ENCODE measurements at regions not wholly inside any gene's neighbourhood (a gene's known extent, or its start where the extent isn't known, plus 50 kb on each side); places are given as distances from the start of the nearest gene placed in this dataset.

DNA sequence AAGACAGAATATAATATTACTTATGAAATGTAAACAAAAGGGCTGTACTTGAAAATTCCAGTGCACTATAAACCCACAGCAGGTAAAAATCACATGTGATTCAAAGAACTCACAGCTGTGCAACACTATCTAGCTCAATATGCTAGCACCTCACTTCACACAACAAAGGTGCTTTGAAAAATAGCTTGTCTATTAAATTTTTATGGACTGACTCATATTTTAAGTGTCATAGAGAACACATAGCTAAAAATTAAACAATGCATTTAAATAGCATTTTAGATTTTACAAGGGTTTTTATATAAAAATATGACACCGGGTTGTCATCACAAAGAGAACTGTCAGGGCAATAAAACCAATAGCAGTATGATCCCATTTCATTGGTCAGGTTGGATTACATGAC is 1390.5 kb upstream of the TENM4 start:
- no peak for ATAC-seq
- Mint-ChIP-seq H3K36me3 (ENCODE audit: insufficient read depth) (no peaks in the 10 kb centered on the region), H3K27me3 (ENCODE audit: low read depth) (no peaks in the 10 kb centered on the region), H3K9me3 (peaks cover 8% of the 10 kb centered on the region), H3K4me1 (ENCODE audit: low read depth) (no peaks in the 10 kb centered on the region), H3K4me3 (no peak overlapping the region)
- no peak for DNase-seq

DNA sequence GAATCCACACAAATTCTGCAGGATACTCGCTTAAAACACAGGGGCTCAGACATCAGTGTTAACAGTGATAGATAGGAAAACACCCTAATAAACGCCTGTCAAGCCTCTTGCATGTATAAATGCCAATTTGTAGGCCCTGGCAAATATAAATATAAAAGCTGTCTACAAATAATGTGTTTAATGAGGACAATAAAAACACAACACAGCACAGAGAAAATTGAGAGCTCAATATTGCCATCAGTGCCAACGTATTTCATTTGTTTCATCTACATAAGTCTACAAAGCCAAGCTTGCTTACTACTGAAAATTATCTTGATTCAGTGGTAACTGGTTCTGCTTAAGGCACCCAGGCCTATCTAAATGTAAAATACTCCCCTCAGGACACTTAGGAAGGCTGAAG is 1387.0 kb upstream of the TENM4 start:
- H3K4me3 Mint-ChIP-seq, result no peak overlapping the region
- no peaks in the 10 kb centered on the region for H3K4me1 Mint-ChIP-seq (ENCODE audit: low read depth)
- no peaks in the 10 kb centered on the region for H3K36me3 Mint-ChIP-seq (ENCODE audit: insufficient read depth)
- DNase-seq (no peak), ATAC-seq (no peak)
- no peaks in the 10 kb centered on the region for H3K9me3 Mint-ChIP-seq
- H3K27me3 Mint-ChIP-seq (ENCODE audit: low read depth), result no peaks in the 10 kb centered on the region

DNA sequence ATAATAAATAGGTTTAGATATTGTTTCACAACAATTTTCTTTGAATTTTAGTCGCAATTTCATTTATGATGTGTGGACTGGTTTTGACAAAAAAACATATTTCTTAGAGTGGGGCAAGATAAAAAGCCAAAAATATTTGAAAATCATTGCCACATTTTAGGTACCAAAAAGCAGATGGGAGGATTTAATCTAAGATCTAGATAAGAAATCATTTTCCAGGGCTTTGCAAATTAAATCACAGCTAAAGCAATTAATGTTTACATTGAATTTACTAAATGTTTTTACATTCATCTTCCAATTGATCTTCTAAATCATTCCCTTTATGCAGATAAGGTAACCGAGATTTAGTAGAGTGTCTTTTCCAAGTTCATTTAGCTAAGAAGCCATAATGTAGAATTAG is 1386.0 kb upstream of the TENM4 start:
- ATAC-seq (no peak), DNase-seq (no peak)
- H3K4me1 Mint-ChIP-seq (ENCODE audit: low read depth), result no peaks in the 10 kb centered on the region
- H3K9me3 Mint-ChIP-seq, result no peaks in the 10 kb centered on the region
- no peaks in the 10 kb centered on the region for H3K36me3 Mint-ChIP-seq (ENCODE audit: insufficient read depth)
- no peak overlapping the region for H3K4me3 Mint-ChIP-seq
- no peaks in the 10 kb centered on the region for H3K27me3 Mint-ChIP-seq (ENCODE audit: low read depth)

DNA sequence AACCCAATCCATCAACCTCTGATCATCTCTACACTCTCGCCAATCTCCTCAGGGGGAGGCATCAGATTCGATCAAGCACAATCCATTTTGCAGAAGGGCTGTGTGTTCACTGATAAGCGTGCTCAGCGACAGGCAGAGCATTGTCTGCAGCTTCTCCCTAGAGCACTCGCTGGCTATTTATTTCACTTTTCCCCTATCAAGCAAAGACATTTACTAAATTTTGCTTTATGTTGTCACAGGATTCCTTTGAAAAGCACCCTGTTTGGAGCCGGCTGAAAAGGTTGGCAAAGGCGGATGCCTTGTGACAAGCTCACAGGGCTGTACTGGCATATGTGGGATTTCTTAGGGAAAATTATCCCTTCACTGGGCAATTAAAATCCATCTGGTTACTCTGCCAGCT is 1381.5 kb upstream of the TENM4 start:
- DNase-seq, result no peak
- Mint-ChIP-seq H3K9me3 (no peaks in the 10 kb centered on the region), H3K27me3 (ENCODE audit: low read depth) (no peaks in the 10 kb centered on the region), H3K4me1 (ENCODE audit: low read depth) (no peaks in the 10 kb centered on the region), H3K4me3 (no peak overlapping the region), H3K36me3 (ENCODE audit: insufficient read depth) (no peaks in the 10 kb centered on the region)
- no peak for ATAC-seq

DNA sequence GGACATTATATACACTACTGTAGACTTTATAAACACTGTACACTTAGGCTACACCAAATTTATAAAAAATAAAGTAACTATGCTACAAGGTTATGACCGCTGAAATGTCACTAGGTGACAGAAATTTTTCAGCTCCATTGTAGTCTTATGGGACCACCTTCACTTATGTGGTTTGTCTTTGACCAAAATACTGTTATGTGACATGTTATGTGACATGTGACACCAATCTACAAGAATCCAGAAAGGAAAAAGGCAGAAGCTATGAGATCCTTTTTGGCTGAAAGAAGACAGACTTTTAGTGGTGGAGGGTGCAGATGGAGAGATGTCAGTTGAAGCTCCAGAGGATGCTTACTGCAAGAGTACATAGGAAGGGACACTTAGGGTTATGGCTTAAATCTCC is 1378.4 kb upstream of the TENM4 start:
- H3K4me3 Mint-ChIP-seq, result no peak overlapping the region
- no peaks in the 10 kb centered on the region for H3K4me1 Mint-ChIP-seq (ENCODE audit: low read depth)
- peaks cover 6% of the 10 kb centered on the region for H3K9me3 Mint-ChIP-seq
- no peaks in the 10 kb centered on the region for H3K36me3 Mint-ChIP-seq (ENCODE audit: insufficient read depth)
- no peaks in the 10 kb centered on the region for H3K27me3 Mint-ChIP-seq (ENCODE audit: low read depth)
- ATAC-seq (no peak), DNase-seq (no peak)

DNA sequence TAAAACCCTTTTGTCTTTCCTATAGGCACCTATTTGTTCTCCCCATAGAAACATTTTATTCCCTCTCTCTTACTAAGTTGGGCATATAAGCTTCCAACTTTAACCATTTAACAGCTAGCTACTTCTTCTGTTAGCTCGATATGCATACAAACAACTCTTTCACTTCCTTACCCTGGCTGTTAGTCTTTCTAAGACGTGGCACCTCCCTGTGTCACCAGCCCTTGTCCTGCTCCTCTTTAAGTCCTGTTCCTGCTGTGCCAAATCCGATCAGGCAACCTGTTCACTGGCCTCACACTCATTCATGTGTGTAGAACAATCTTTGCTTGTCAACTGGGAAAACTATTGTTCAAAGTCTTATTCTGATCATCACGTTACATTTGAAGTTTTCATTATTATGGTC is 1376.1 kb upstream of the TENM4 start:
- Mint-ChIP-seq H3K36me3 (ENCODE audit: insufficient read depth) (no peaks in the 10 kb centered on the region), H3K4me3 (no peak overlapping the region), H3K4me1 (ENCODE audit: low read depth) (no peaks in the 10 kb centered on the region), H3K27me3 (ENCODE audit: low read depth) (no peaks in the 10 kb centered on the region), H3K9me3 (peaks cover 14% of the 10 kb centered on the region)
- DNase-seq, result no peak
- no peak for ATAC-seq

DNA sequence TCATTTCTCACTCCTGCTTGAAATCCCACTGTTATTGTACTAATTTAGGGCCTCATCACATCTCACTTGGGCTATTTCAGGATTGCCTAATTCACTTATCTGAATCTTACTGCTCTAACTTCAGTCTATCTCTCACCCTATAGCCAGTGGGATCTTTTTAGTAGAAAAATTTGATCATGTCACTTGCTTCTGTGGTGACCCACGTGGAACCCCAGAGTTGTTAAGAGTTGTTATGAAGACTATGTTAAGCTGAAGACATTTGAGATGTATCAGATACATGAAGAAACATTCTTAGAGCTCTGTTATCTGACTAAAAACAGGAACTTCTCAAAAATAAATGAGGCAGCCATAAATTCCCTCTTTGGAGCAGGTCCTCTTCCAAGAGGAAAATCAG is 1375.6 kb upstream of the TENM4 start:
- Mint-ChIP-seq H3K4me3 (no peak overlapping the region), H3K4me1 (ENCODE audit: low read depth) (no peaks in the 10 kb centered on the region), H3K27me3 (ENCODE audit: low read depth) (no peaks in the 10 kb centered on the region), H3K36me3 (ENCODE audit: insufficient read depth) (no peaks in the 10 kb centered on the region), H3K9me3 (peaks cover 14% of the 10 kb centered on the region)
- no peak for ATAC-seq
- no peak for DNase-seq

DNA sequence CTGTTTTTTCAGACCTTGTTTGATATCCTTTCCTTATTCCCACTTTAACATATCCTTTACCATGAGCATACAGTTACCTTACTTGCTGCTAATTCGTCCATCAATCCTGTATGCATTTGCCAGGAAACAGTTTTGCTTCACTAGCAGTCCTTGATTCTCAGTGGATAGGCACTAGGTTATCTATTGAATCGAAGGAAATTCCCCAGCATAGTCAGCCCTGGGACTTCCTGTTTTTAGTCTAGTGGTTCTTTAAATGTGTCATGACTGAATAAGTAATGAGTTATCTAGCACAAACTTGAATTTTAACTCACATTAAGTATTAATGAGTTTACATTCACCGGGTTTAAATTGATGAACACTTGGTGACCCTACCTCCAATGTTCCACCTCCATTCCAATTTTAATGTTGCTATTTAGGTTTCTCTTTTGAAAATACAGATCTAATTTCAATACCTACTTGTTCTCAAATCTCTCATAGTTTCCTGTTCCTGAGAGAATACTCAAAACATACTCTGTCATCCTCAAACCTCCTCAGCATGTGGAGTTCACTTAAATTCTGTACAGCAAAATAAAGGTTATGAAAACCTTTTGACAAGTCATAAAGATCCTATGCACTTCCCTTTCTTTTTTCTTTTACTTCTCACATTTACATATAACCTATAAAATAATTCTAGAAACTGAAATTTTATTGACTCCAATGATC is 1375.1 kb upstream of the TENM4 start:
- Mint-ChIP-seq H3K4me1 (ENCODE audit: low read depth) (no peaks in the 10 kb centered on the region), H3K9me3 (peaks cover 17% of the 10 kb centered on the region), H3K4me3 (no peak overlapping the region), H3K36me3 (ENCODE audit: insufficient read depth) (no peaks in the 10 kb centered on the region), H3K27me3 (ENCODE audit: low read depth) (no peaks in the 10 kb centered on the region)
- ATAC-seq, result no peak
- no peak for DNase-seq

DNA sequence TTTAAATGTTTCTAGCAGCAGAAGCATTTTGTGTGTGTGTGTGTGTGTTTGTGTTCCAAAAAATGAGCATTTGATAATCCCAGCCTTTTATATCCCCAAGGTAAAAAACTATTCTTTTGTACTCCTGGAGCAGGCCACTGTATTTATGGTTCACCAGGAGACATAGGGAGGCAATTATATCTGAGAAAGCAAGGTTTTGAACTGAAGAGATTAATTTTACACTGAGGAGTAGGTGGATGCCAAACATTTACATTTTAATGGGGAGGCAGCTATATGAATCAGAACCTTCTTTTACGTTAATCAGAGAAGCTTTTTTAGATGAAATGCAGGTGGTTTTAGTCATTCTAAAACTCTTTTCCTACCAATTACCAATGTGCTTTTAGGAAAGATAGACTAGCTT is 1374.0 kb upstream of the TENM4 start:
- H3K9me3 Mint-ChIP-seq, result peaks cover 17% of the 10 kb centered on the region
- H3K27me3 Mint-ChIP-seq (ENCODE audit: low read depth), result no peaks in the 10 kb centered on the region
- no peaks in the 10 kb centered on the region for H3K36me3 Mint-ChIP-seq (ENCODE audit: insufficient read depth)
- no peak overlapping the region for H3K4me3 Mint-ChIP-seq
- no peaks in the 10 kb centered on the region for H3K4me1 Mint-ChIP-seq (ENCODE audit: low read depth)
- no peak for ATAC-seq
- DNase-seq, result no peak

DNA sequence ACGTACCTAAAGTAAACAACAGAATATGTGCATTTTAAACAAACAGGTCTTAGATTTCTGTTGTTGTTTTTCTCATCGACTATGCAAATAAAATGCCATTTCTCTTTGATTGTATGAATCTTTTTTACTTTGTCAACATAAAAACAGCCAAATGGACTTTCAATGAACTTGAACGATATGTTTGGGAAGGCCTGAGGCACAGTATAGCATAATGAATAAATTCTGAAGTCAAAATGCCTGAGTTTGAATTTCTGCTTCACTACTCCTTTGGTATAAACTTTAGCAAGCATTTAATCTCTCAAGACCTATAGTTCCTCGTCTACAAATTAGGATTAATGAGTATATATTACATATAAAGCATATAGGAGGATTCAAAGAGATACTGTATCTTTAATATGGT is 1369.9 kb upstream of the TENM4 start:
- H3K4me3 Mint-ChIP-seq, result no peak overlapping the region
- H3K27me3 Mint-ChIP-seq (ENCODE audit: low read depth), result no peaks in the 10 kb centered on the region
- ATAC-seq, result no peak
- DNase-seq, result no peak
- peaks cover 11% of the 10 kb centered on the region for H3K9me3 Mint-ChIP-seq
- no peaks in the 10 kb centered on the region for H3K36me3 Mint-ChIP-seq (ENCODE audit: insufficient read depth)
- H3K4me1 Mint-ChIP-seq (ENCODE audit: low read depth), result no peaks in the 10 kb centered on the region

DNA sequence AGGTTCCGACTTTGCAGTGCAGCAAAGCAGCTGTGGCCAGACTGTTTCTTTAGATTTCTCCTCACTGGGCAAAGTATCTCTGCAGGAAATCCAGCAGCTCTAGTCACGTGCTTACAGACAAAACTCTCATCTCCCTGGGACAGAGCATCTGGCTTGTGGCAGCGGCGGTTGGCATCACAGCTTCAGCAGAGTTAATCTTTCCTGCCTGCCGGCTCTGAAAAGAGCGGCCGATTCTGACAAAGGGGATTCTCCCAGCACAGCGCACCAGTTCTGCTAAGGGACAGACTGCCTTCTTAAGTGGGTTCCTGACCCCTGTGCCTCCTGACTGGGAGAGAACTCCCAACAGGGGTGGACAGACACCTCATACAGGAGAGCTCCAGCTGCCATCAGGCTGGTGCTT is 1357.3 kb upstream of the TENM4 start:
- no peaks in the 10 kb centered on the region for H3K4me1 Mint-ChIP-seq (ENCODE audit: low read depth)
- no peaks in the 10 kb centered on the region for H3K27me3 Mint-ChIP-seq (ENCODE audit: low read depth)
- ATAC-seq (no peak), DNase-seq (no peak)
- no peaks in the 10 kb centered on the region for H3K36me3 Mint-ChIP-seq (ENCODE audit: insufficient read depth)
- no peak overlapping the region for H3K4me3 Mint-ChIP-seq
- peaks cover 23% of the 10 kb centered on the region for H3K9me3 Mint-ChIP-seq

DNA sequence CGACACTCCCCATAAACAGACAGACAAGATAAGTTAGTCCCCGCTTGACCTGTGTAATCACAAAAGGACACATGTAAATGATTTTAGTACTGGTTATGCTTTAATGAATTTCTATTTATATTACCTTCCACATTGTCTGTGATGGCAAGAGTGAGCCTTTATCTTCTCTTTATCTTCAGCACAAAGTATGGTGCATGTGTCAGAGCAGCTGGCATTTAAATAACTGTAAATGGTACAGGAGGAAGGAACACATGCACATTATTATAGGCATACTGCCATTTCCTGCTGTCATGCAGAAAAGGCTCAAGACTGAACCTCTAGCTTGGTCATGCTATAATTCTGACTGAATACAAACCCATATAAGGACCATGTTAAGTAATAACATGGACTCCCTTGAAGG is 1342.7 kb upstream of the TENM4 start:
- ATAC-seq (no peak), DNase-seq (no peak)
- Mint-ChIP-seq H3K9me3 (peaks cover 25% of the 10 kb centered on the region), H3K36me3 (ENCODE audit: insufficient read depth) (no peaks in the 10 kb centered on the region), H3K4me1 (ENCODE audit: low read depth) (no peaks in the 10 kb centered on the region), H3K4me3 (no peak overlapping the region), H3K27me3 (ENCODE audit: low read depth) (no peaks in the 10 kb centered on the region)

DNA sequence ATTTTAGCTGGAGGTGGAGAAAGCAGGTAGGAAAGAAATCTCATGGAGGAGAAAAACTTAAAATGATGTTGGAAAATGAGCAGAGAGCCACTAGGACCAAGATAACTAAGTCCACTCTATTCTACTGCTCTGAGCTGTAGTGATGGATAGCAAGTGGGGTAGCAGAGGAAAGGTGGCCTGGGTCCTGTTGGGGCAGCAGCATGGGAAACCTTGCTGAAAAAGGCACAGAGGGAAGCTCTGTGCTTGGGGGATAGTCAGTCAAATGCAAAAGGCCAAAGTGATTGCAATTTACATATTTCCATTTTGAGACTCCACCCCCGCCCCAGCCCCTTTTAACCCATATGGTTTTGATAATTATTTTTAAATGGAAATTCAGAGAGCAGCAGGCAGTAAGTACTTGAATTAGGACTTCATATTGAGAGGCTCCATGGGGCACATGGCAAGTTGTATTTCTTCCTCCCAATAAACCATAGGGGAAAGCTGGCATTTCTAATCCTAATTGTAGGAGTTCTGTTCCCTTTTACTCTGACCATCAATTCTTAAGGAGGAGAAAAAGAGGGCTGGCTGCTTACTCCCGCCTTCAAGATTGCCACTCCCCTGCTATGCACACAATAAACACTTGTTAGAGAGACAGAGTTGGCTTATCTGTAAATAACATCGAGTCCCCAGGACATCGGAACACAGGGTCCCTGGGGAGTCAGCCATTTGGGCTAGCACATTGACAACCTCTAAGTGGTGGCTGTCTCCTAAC is 1341.5 kb upstream of the TENM4 start:
- H3K9me3 Mint-ChIP-seq, result peaks cover 25% of the 10 kb centered on the region
- DNase-seq, result no peak

DNA sequence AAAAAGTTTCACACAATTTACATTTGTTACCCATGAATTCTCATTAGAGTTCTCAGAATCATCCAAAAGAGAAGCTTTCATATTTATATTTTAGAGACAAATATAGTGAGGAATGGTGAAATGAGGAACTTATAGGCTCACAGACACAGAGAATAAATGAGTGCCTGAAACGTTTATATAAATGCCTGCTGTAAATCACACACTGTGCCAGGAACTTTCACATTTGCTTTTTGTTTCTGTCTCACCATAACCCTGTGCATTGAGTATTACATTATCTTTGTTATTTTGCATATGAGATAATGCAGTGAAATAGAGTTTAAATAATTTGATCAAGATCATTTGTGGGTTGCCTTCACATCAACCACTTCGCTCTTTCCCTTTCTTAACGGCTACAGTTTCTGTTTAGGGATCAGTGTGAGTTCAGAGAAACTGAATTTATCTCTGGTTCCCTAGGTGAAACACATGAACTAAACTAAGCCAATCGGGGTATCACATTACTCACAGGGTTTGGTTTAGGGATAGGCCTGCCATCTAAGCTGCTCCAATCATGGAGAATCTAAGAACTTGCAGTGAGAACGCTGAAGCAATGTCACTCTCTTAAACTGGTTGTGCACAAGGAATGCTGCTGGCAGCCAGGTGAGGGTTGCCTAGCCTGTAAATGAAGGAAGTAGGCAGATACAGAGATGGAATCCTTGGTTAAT is 1339.2 kb upstream of the TENM4 start:
- ATAC-seq (no peak), DNase-seq (no peak)
- Mint-ChIP-seq H3K36me3 (ENCODE audit: insufficient read depth) (no peaks in the 10 kb centered on the region), H3K4me1 (ENCODE audit: low read depth) (no peaks in the 10 kb centered on the region), H3K9me3 (peaks cover 17% of the 10 kb centered on the region), H3K4me3 (no peak overlapping the region), H3K27me3 (ENCODE audit: low read depth) (no peaks in the 10 kb centered on the region)

More for the DNA sequence above, 1341.5 kb upstream of the TENM4 start:
- H3K4me3 Mint-ChIP-seq, result no peak overlapping the region
- H3K4me1 Mint-ChIP-seq (ENCODE audit: low read depth), result no peaks in the 10 kb centered on the region
- H3K27me3 Mint-ChIP-seq (ENCODE audit: low read depth), result no peaks in the 10 kb centered on the region
- no peak for ATAC-seq
- no peaks in the 10 kb centered on the region for H3K36me3 Mint-ChIP-seq (ENCODE audit: insufficient read depth)

DNA sequence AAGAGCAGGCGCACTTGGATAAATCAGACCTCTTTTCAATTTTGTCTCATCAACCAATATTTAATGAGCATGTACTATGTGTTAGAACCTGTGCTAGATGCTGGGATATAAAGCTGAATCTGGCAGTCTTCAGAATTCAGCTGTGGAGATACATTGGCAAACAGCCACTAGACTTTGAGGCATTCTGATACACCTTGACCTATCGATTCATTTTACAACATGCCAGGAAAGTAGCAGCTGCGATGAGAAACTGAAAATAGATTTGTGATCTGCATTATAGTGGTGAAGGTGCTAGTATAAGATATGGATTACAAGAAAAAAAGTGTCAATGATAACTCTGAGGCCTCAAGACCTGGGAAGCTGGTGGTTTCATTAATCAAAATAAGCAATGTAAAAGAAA is 1338.1 kb upstream of the TENM4 start:
- no peaks in the 10 kb centered on the region for H3K36me3 Mint-ChIP-seq (ENCODE audit: insufficient read depth)
- H3K9me3 Mint-ChIP-seq, result peaks cover 17% of the 10 kb centered on the region
- H3K4me3 Mint-ChIP-seq, result no peak overlapping the region
- DNase-seq (no peak), ATAC-seq (no peak)
- no peaks in the 10 kb centered on the region for H3K27me3 Mint-ChIP-seq (ENCODE audit: low read depth)
- H3K4me1 Mint-ChIP-seq (ENCODE audit: low read depth), result no peaks in the 10 kb centered on the region

Measured in activated T-cell treated with anti-CD3 and anti-CD28 coated beads, Interleukin-2, amount 50 U/mL, for 4 hours (primary cell).